RCC 7860 (cell line): ENCODE measurements at regions not wholly inside any gene's neighbourhood (a gene's known extent, or its start where the extent isn't known, plus 50 kb on each side); places are given as distances from the start of the nearest gene placed in this dataset.

Experiments used
- DNase-seq: peaks from one replicate; pipeline ENCODE4 v3.0.0-alpha.2; 2015; ENCODE audit warnings: low spot score
- FAIRE-seq: peaks from 2 replicates; lab custom pipeline; 2012; peaks lifted over from hg19 to GRCh38; lab: Jason Lieb, UNC

DNA sequence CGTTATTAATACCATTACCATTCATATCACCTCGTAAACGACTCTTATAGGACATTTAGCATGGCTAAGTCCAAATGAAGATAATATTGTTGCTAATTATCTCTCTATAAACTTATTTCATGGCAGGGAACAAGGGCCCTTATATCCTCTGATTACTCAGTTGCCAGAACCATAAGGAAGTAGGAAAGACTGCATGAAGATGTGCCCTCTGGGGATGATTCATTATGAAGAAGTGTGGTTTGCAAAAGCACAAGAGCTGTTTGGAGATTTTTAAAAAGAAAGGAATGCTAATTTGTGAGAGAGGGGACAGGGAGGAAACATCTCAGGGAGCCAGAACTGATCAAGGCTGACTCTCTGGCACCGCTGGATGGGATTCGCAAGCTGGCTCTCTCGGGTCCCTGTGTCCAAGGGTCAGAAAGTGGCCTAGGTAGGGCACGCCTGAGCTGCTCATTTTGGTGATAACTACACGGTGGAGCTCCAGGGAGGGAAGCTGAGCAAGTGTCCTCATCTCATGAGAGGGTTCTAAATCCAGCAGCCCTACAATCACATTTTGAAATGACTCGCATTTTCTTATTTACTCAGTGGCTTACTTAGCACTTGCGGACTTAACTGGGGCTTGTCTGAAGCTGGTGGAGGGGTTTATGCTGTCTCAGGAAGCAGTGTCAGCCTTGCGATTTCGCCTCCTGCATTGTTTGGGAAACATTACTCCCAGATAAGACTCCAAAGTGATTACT lies 136.8 kb downstream of the C5orf15 start:
- DNase-seq (no peak), FAIRE-seq (no peak)

DNA sequence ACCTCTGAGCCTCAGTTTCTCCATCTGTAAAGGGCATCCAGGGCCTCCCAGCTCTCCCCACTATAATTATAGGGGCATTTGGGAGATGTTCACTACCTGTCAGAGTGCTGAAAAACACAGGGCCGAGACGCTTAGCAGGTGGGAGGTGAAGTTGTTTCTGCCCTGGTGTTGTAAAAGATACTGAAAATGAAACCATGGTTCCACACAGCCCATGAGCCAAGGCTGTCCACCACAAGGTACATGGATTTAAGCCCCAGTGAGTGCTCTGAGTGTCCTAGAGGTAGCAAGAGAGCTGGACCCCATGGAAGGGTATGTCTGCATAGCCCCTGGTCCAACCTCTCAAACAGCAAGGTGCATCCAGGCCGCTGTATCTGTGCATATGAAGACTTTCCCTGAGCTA lies 137.5 kb downstream of the C5orf15 start:
- FAIRE-seq (no peak), DNase-seq (no peak)

DNA sequence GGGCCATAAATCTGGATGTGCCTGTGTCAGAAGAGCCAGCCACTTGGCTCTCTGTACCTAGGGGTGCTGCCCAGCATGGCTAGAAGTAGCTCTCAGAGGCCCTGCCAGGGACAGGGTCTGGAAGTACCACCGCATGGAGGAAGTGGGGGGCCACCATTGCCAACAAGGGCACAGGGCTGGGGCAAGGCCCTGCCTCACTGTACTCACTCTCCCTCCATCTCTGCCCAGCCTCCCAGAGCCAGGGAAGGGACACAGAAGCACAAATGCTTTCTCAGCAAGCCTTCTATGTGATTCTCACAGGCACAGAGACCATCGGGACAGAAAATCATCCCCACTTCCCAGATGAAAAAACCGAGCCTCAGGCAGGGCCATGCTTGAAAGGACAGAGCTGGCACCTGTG lies 138.1 kb downstream of the C5orf15 start:
- DNase-seq = no peak
- FAIRE-seq = no peak

DNA sequence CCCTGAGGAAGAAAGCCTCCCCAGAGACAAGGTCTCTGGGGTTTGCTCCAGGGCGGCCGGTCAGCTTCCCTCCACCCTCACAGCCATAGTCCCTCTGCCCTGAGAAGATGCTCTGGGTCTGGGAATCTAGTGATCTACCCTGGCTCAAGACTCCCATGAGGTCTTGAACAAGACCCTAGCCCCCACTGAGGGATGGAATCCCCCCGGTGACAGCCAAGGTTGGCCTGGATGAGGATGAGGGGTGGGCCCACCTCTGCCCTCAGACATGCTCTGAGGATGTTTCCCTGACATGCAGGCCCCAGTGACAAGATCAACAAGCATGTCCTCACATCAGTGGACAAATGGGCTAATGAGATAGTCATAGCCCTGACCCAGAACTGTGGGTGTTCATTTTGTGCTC lies 138.6 kb downstream of the C5orf15 start:
- FAIRE-seq = no peak
- DNase-seq = no peak

- no peak for FAIRE-seq
- no peak for DNase-seq
These were observed 139.7 kb downstream of the C5orf15 start for GRCh38 chr5:133828722-133829121.

DNA sequence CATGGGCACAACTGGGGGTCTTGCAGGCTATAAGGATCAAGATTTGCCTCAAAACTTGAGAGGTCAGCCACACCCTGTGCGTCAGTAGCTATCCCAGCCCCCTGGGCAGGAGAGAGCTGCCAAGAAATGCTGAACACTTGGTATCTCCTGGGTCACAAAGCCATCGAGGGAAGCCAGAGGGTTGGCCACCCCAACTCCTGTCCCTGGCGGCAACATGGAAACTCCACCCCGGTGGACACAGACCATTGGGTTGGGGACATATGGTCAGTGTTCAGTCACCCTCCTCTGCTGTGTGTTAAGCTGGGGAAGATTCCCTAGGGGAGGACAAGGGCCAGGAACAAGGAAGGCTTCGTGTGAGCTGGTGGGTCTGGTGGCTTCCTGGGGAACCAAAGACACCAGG lies 140.6 kb downstream of the C5orf15 start:
- no peak for FAIRE-seq
- no peak for DNase-seq

DNA sequence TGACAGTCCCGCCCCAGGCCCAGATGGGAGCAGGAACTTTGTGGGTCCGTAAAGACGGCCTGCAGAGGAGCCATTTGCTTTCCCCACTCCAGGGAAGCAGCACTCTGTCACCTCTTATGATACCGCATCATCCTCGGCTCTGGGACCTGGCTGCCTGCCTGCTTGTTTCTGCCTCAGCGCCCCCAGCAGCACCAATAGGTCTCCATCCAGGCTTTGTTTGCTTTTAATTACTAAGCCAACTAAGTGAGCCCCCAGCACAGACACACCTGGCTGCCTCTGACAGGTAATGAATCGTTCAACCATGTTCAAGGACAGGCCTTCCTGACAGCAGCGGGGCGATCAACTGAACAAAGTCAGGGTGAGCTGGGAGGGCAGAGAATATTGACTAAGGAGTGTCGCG lies 141.4 kb downstream of the C5orf15 start:
- DNase-seq (peak; percentile 69), FAIRE-seq (no peak)

GRCh38 chr5:133825631-133826289 lies 142.7 kb downstream of the C5orf15 start:
- FAIRE-seq = no peak
- no peak for DNase-seq

GRCh38 chr5:133824661-133825254 lies 143.7 kb downstream of the C5orf15 start:
- FAIRE-seq (peak; percentile 65), DNase-seq (peak; percentile 53)

- no peak for DNase-seq
- no peak for FAIRE-seq
These were observed 146.5 kb downstream of the C5orf15 start for GRCh38 chr5:133821889-133822288.

GRCh38 chr5:133821311-133821741 lies 147.1 kb downstream of the C5orf15 start:
- FAIRE-seq (peak; percentile 44), DNase-seq (peak; percentile 38)

- DNase-seq = no peak
- FAIRE-seq = no peak
These were observed 147.9 kb downstream of the C5orf15 start for GRCh38 chr5:133820507-133820906.

DNA sequence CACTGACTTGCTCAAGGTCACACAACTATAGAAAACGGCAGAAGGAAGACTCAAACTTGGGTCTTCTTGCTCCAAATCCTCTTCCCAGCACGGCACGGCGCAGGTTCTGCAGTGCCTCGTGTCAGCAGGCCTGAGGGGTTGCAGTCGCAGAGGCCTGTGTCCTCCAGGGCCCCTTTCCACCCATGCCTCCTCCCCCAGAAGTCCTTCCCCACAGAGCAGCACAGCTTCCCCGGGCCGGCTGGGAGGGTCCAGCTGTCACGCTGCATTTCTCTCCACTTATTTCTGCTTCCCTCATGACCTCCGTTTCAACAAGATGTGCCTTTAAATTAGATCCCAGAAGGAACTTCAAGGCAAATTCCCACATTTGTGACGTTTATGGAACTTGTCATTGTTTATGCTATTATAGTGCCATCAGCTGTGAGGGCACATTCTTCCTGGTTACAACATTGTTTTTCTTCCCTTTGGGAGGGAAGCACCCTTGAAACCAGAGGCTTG lies 148.4 kb downstream of the C5orf15 start:
- DNase-seq (no peak), FAIRE-seq (no peak)

GRCh38 chr5:133818869-133819600 lies 149.4 kb downstream of the C5orf15 start:
- no peak for DNase-seq
- no peak for FAIRE-seq

DNA sequence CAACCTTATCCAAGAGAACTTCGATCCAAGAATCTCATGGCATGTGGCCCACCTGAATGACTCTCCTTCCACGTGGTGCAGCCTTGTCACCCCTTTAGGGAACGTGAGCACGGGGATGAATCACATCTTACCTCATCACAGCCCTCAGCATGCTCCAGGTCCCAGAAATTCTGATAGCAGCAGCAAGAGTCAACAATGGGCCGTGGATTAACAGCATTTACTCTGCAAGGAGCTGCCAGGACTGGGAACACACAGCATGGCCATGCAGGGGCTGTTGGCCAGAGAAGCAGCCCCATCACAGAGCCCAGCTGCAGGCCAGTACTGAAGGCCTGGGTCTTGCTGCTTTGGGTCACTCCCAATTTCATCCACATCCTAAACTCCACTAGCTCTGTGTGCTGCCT lies 150.4 kb downstream of the C5orf15 start:
- DNase-seq = peak; percentile 11
- no peak for FAIRE-seq

GRCh38 chr5:133817456-133817855 lies 151.0 kb downstream of the C5orf15 start:
- DNase-seq = no peak
- FAIRE-seq = no peak

GRCh38 chr5:133816791-133817190 lies 151.6 kb downstream of the C5orf15 start:
- no peak for FAIRE-seq
- DNase-seq = no peak

DNA sequence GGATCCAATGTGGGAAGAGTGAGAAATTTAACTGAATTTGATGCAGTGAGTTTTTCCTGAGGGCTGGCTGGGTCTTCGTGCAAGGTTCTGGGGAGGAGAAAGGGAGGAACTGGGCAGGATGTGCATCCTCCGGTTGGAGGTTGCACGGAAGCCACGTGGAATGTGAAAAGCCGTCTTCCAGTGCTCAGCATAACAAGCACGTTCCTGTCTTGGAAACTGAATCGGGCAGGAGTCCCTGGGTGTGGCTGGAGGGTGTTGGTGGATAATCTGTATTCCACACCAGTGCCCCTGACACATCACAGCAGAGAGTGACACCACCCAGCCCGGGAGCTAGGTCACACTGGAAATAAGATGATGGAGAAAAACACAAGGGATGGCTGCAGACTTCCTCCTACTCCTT lies 154.3 kb downstream of the C5orf15 start:
- DNase-seq (no peak), FAIRE-seq (no peak)

GRCh38 chr5:133811168-133811567 lies 157.3 kb downstream of the C5orf15 start:
- FAIRE-seq = no peak

GRCh38 chr5:133809801-133810200 lies 158.6 kb downstream of the C5orf15 start:
- FAIRE-seq (no peak), DNase-seq (no peak)

More at GRCh38 chr5:133811168-133811567, 157.3 kb downstream of the C5orf15 start:
- DNase-seq = no peak

GRCh38 chr5:133807348-133807747 lies 161.1 kb downstream of the C5orf15 start:
- no peak for DNase-seq
- FAIRE-seq = no peak
